ENCODE measurements at regions not wholly inside any gene's neighbourhood (a gene's known extent, or its start where the extent isn't known, plus 50 kb on each side); places are given as distances from the start of the nearest gene placed in this dataset.

DNA sequence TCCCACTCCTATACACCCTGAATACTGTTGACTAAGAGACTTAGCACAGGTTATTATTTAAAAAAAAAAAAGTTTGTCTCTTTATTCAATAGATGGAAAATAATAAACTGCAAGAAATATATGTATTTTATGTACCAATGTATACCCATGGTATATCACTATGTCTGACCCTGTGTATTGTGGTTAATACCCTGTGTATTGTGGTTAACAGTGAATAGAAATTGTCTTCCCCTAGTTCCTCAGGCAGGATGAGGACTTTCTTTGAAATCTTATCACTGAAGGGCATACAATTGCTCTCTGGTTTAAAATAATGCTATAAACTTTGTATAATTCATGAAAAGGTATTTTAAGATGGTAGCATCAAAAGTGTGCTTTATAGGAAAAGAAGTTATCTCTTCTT is 80.0 kb upstream of the TMEM106B start:
- TF ChIP-seq, protein P1, sequence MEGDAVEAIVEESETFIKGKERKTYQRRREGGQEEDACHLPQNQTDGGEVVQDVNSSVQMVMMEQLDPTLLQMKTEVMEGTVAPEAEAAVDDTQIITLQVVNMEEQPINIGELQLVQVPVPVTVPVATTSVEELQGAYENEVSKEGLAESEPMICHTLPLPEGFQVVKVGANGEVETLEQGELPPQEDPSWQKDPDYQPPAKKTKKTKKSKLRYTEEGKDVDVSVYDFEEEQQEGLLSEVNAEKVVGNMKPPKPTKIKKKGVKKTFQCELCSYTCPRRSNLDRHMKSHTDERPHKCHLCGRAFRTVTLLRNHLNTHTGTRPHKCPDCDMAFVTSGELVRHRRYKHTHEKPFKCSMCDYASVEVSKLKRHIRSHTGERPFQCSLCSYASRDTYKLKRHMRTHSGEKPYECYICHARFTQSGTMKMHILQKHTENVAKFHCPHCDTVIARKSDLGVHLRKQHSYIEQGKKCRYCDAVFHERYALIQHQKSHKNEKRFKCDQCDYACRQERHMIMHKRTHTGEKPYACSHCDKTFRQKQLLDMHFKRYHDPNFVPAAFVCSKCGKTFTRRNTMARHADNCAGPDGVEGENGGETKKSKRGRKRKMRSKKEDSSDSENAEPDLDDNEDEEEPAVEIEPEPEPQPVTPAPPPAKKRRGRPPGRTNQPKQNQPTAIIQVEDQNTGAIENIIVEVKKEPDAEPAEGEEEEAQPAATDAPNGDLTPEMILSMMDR (conservative IDR thresholded peaks at IDR 0.05; ENCODE audit: control insufficient read depth, insufficient read depth, low read depth, low read length): no peak

DNA sequence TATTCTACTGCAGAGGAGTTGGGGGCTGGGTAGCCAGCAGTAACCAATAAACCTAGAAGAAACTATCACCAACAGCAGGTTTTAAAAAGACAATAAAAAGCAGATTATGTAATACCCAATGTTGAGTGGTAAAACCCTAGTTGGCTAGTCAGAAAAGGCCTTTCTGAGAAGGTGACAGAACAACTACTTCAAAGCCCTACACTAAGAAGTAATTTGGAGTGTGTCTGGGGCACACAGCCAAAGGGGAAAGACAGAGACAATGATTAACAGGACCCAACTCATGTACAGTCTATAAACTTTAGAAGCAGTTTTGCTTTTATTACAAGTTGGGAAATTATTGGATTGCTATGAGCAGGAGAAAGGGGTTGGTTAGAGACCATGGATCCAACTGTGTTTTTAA is 77.2 kb upstream of the TMEM106B start:
- H3K4me3 ChIP-seq (ENCODE audit: control insufficient read depth, low read depth, low read length): no peak overlapping the region
- TF ChIP-seq, protein P1 (conservative IDR thresholded peaks at IDR 0.05; ENCODE audit: control insufficient read depth, insufficient read depth, low read depth, low read length): no peak
- DNase-seq (ENCODE audit: low read depth): no peak

More for the DNA sequence above, 80.0 kb upstream of the TMEM106B start:
- H3K4me3 ChIP-seq (ENCODE audit: control insufficient read depth, low read depth, low read length): no peak overlapping the region
- DNase-seq (ENCODE audit: low read depth): no peak

DNA sequence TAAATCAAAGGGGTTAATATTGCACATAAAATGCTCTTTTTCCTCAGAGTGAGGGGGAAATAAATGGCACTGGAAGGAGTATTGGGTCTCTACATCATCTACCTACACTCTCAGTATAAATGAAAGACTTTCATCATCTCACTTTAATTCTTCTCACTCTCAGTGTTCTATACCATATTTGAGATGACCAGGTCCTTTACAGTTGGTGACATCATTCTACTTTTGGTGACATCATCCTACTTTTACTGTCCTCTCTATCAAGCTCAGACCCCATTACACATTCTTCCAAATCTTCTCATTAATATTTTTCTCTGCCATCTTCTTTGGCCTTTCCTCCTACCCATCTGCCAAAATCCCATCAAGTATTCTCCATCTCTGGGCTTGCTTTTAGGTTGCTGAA is 74.6 kb upstream of the TMEM106B start:
- DNase-seq (ENCODE audit: low read depth): no peak
- no peak overlapping the region for H3K4me3 ChIP-seq (ENCODE audit: control insufficient read depth, low read depth, low read length)
- TF ChIP-seq, protein P1 (conservative IDR thresholded peaks at IDR 0.05; ENCODE audit: control insufficient read depth, insufficient read depth, low read depth, low read length): no peak

DNA sequence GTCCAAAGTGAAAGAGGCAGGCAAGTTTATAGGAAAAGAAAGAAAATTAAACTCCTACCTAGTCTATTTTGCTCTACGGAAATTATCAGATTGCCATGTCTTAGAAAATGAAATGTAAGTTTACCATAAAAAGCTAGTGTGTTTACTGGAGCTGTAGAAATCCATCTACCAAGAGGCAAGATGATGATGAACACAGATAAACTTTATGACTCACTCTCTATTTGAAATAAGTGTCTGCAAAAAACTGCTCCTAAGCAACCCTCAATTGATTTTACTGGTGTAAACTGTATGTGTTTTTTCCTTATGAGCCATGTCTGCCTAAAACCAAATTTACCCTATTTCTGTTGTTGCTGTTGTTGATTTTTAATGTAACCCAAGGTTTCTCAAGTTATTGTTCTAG is 73.8 kb upstream of the TMEM106B start:
- H3K4me3 ChIP-seq (ENCODE audit: control insufficient read depth, low read depth, low read length): no peak overlapping the region
- TF ChIP-seq, protein P1 (conservative IDR thresholded peaks at IDR 0.05; ENCODE audit: control insufficient read depth, insufficient read depth, low read depth, low read length): no peak
- no peak for DNase-seq (ENCODE audit: low read depth)

DNA sequence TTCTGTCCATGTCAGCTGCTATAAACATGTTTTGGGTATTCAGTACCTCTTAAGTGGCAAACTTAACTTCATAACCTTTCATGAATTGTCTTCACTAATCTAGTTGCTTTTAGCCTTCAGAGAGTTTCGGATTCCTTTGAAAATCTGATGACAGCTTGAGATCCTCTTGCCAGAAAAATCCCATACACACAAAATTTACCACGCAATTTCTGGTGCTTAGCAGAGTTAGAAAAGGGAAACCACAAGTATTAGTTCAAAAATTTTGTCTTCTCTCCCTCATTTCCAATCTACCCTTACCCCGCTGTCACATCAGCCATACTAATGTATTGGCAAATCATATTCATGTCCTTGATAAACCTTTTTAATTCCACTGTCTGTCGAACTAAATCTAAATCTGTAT is 72.7 kb upstream of the TMEM106B start:
- no peak overlapping the region for H3K4me3 ChIP-seq (ENCODE audit: control insufficient read depth, low read depth, low read length)
- TF ChIP-seq, protein P1 (conservative IDR thresholded peaks at IDR 0.05; ENCODE audit: control insufficient read depth, insufficient read depth, low read depth, low read length): no peak
- DNase-seq (ENCODE audit: low read depth): no peak

DNA sequence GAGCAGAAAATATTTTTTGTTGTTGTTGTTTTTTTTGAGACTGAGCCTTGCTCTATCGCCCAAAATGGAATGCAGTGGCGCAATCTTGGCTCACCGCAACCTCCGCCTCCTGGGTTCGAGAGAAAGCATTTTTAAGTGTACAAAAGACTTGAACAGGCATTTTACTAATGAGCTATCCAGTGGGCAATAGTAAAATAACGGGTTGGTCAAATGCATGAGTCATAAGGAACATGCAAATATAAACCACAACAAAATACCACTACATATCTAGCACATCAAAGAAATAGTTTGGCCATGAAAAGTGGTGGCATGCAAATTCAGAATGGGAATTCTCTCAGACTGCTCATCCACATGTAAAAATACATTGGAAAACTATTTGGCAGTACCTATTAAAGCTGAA is 71.7 kb upstream of the TMEM106B start:
- no peak for DNase-seq (ENCODE audit: low read depth)
- TF ChIP-seq, protein P1 (conservative IDR thresholded peaks at IDR 0.05; ENCODE audit: control insufficient read depth, insufficient read depth, low read depth, low read length): no peak
- H3K4me3 ChIP-seq (ENCODE audit: control insufficient read depth, low read depth, low read length): no peak overlapping the region

DNA sequence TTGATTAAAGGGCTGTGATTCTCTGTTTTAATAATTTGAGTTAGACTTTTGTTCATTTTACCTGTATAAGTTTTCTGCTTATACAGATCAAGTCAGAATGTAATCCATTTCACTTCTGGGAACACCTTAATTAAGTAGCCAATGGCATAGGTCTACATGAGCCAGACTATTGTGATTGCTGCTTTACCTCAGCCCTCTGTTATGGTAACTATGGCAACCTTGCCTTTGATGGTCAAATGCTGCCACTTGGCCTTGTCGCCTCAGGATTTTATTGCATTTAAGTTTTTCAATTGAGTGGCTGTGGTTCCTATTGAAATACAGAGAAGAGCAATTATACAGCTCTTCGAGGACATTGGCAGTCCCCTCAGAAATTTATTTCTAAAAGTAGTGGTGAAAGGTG is 64.3 kb upstream of the TMEM106B start:
- H3K4me3 ChIP-seq (ENCODE audit: control insufficient read depth, low read depth, low read length): no peak overlapping the region
- TF ChIP-seq, protein P1 (conservative IDR thresholded peaks at IDR 0.05; ENCODE audit: control insufficient read depth, insufficient read depth, low read depth, low read length): no peak
- DNase-seq (ENCODE audit: low read depth): no peak

All from fibroblast of mammary gland (primary cell).